ENCODE measurements at regions not wholly inside any gene's neighbourhood (a gene's known extent, or its start where the extent isn't known, plus 50 kb on each side); places are given as distances from the start of the nearest gene placed in this dataset.

DNA sequence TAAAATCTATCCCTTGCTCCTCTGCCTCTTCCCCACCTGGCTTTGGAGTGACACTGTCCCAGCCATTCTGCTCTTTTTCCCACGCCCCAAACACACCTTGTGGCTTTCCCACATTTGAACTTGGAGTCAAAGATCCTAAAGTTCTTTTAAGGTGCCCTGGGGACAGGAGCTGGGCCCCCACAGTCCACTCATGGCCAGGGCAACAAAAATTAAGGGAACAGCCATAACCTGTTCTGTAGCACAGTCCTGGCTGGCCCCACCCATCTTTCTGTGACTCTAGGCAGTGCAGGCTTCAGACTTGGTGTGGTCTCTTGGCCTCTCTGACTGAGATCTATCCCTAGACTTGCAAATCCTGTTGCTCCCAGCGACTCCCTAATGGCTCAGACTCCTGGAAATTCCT, 143.0 kb upstream of the MAGI3 start:
- no peak for ATAC-seq
- Histone ChIP-seq H3K4me1 (no peaks in the 10 kb centered on the region), H3K9me3 (no peaks in the 10 kb centered on the region), H3K4me3 (no peak overlapping the region), H3K27ac (no peak overlapping the region), H3K36me3 (no peaks in the 10 kb centered on the region), H3K27me3 (no peaks in the 10 kb centered on the region)
- TF ChIP-seq, protein P1, sequence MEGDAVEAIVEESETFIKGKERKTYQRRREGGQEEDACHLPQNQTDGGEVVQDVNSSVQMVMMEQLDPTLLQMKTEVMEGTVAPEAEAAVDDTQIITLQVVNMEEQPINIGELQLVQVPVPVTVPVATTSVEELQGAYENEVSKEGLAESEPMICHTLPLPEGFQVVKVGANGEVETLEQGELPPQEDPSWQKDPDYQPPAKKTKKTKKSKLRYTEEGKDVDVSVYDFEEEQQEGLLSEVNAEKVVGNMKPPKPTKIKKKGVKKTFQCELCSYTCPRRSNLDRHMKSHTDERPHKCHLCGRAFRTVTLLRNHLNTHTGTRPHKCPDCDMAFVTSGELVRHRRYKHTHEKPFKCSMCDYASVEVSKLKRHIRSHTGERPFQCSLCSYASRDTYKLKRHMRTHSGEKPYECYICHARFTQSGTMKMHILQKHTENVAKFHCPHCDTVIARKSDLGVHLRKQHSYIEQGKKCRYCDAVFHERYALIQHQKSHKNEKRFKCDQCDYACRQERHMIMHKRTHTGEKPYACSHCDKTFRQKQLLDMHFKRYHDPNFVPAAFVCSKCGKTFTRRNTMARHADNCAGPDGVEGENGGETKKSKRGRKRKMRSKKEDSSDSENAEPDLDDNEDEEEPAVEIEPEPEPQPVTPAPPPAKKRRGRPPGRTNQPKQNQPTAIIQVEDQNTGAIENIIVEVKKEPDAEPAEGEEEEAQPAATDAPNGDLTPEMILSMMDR (IDR thresholded peaks at IDR 0.05 in 4 of 5, conservative IDR thresholded peaks at IDR 0.05 in 1 of 5): no peak
- TF ChIP-seq POLR2A (IDR thresholded peaks at IDR 0.05): no peak
- in situ Hi-C loops (cut with MboI; ENCODE audit: low sequenced_read_pairs in 4 of 4) (no loop called here), intact Hi-C loops (cut with DNase I; ENCODE audit: low total_unique reads) (no loop called here)
- no peak for DNase-seq

- Histone ChIP-seq H3K36me3 (no peaks in the 10 kb centered on the region), H3K9me3 (no peaks in the 10 kb centered on the region), H3K27ac (no peak overlapping the region), H3K27me3 (no peaks in the 10 kb centered on the region), H3K4me1 (no peaks in the 10 kb centered on the region), H3K4me3 (no peak overlapping the region)
- DNase-seq (no peak), ATAC-seq (no peak)
- in situ Hi-C loops (cut with MboI; ENCODE audit: low sequenced_read_pairs in 4 of 4) (no loop called here), intact Hi-C loops (cut with DNase I; ENCODE audit: low total_unique reads) (no loop called here)
- TF ChIP-seq, protein P1 (IDR thresholded peaks at IDR 0.05 in 4 of 5, conservative IDR thresholded peaks at IDR 0.05 in 1 of 5): no peak
- no peak for TF ChIP-seq POLR2A (IDR thresholded peaks at IDR 0.05)
Measured at GRCh38 chr1:113247782-113248181, 142.5 kb upstream of the MAGI3 start.

DNA sequence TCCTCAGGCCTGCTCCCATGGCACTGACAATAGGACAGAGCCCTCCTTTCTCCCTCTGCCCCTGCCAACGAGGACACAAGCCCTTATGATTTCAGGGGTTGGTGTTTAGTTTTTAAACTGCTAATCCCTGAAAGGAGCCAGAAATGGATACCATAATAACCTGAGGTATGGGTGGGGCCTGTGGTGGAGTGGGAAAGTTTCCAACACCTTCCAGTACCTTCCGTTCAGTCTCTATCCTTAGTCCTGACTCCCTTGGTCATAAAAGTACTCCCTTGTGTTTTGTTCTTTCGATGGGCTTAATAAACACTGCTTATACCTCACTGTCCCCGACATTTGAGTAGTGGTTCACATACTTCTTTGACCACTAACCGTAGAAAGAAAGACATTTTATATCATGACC, 141.8 kb upstream of the MAGI3 start:
- Histone ChIP-seq H3K36me3 (no peaks in the 10 kb centered on the region), H3K27me3 (no peaks in the 10 kb centered on the region), H3K9me3 (no peaks in the 10 kb centered on the region), H3K4me1 (no peaks in the 10 kb centered on the region), H3K27ac (no peak overlapping the region), H3K4me3 (no peak overlapping the region)
- intact Hi-C loops (cut with DNase I; ENCODE audit: low total_unique reads): no loop called here
- DNase-seq: no peak
- ATAC-seq: no peak
- in situ Hi-C loops (cut with MboI; ENCODE audit: low sequenced_read_pairs in 4 of 4): no loop called here
- TF ChIP-seq POLR2A (IDR thresholded peaks at IDR 0.05): no peak
- TF ChIP-seq, protein P1 (IDR thresholded peaks at IDR 0.05 in 4 of 5, conservative IDR thresholded peaks at IDR 0.05 in 1 of 5): no peak

DNA sequence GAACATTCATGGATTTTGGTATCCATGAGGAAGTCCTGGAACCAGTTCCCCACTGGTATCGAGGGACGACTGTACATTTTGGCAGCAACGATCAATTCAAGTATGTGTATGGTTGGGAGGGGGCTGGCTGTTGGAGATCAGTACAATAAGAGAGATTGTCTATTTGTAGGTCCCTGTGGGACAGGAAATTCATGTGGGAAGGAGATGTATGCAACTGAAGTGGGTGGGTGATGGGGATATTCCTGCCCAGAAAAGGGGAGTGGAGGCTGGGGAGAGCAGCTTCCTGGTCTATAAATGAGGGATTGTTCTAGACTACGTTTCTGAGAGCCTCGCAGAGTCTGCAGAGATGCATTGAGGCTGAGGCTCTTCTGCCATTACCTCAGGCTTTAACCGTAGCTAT, 140.2 kb upstream of the MAGI3 start:
- Histone ChIP-seq H3K27me3 (no peaks in the 10 kb centered on the region), H3K4me3 (no peak overlapping the region), H3K9me3 (no peaks in the 10 kb centered on the region), H3K4me1 (no peaks in the 10 kb centered on the region), H3K27ac (no peak overlapping the region), H3K36me3 (no peaks in the 10 kb centered on the region)
- in situ Hi-C loops (cut with MboI; ENCODE audit: low sequenced_read_pairs in 4 of 4) (no loop called here), intact Hi-C loops (cut with DNase I; ENCODE audit: low total_unique reads) (no loop called here)
- ATAC-seq: no peak
- no peak for DNase-seq
- no peak for TF ChIP-seq POLR2A (IDR thresholded peaks at IDR 0.05)
- TF ChIP-seq, protein P1 (IDR thresholded peaks at IDR 0.05 in 4 of 5, conservative IDR thresholded peaks at IDR 0.05 in 1 of 5): no peak

DNA sequence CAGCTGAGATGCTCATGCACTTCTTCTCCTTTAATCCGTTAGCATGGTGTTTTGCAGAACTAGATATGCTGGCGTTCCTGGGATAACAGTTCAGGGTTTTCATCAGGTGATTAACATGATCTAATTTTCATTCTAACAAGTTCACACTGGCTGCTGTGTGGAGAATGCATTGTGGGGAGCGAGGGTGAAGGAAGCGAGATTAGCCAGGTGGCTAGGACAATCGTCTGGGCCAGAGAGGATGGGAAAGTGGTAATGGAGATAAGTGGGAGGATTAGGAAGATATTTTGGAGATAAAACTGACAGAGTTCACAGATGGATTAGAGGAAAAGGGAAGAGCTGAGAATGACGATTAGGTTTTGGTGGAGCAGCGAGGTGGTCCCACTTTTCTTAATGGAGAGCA, 138.1 kb upstream of the MAGI3 start:
- no peaks in the 10 kb centered on the region for H3K4me1 ChIP-seq
- H3K27ac ChIP-seq: no peak overlapping the region
- DNase-seq (no peak), ATAC-seq (no peak)
- H3K27me3 ChIP-seq: no peaks in the 10 kb centered on the region
- intact Hi-C loops (cut with DNase I; ENCODE audit: low total_unique reads) (no loop called here), in situ Hi-C loops (cut with MboI; ENCODE audit: low sequenced_read_pairs in 4 of 4) (no loop called here)
- TF ChIP-seq POLR2A (IDR thresholded peaks at IDR 0.05): no peak
- TF ChIP-seq, protein P1 (IDR thresholded peaks at IDR 0.05 in 4 of 5, conservative IDR thresholded peaks at IDR 0.05 in 1 of 5): no peak
- no peak overlapping the region for H3K4me3 ChIP-seq
- no peaks in the 10 kb centered on the region for H3K9me3 ChIP-seq
- no peaks in the 10 kb centered on the region for H3K36me3 ChIP-seq
